D341Med (cell line): ENCODE measurements at regions not wholly inside any gene's neighbourhood (a gene's known extent, or its start where the extent isn't known, plus 50 kb on each side); places are given as distances from the start of the nearest gene placed in this dataset.

ENCODE experiments used
- DNase-seq: peaks from one replicate; pipeline ENCODE4 v3.0.0; 2012; ENCODE audit warnings: low spot score

DNA sequence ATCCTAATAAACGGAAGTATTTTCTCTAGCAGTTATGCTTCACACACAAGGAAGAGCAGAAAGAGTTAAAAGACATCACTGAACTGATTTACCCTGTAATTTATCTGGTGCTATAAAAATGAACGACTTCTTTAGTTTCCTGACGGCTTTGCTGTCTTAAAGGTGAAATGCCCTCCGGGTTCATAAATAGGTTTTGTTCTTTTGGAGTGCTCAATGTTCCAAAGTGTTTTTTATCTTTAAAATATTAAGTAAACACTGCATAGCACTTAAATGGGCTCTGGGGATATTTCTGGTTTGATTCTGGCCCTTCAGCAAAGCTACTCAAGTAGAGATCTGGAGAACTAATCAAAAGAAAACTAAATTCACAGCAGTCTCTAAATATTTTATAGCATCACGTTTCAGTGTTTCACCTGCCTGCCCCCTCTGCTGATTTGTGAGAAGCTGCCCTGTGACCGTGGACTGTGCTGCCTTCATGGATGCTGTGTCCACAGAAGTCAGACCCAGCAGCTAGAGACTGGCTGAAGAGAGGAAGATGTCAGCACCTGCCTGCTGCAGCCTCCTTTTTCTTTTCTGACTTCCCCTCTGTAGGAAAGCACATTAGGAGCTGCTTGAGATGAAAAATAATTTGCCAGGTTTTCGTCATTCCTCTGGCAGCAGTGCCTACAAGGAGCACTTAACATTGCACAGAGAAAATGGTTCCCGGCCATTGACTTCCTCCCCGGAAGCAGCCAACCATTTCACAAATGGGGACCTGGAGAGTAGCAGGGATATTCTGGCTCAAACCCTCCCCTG is 205.1 kb upstream of the FSCB start:
- DNase-seq = no peak

DNA sequence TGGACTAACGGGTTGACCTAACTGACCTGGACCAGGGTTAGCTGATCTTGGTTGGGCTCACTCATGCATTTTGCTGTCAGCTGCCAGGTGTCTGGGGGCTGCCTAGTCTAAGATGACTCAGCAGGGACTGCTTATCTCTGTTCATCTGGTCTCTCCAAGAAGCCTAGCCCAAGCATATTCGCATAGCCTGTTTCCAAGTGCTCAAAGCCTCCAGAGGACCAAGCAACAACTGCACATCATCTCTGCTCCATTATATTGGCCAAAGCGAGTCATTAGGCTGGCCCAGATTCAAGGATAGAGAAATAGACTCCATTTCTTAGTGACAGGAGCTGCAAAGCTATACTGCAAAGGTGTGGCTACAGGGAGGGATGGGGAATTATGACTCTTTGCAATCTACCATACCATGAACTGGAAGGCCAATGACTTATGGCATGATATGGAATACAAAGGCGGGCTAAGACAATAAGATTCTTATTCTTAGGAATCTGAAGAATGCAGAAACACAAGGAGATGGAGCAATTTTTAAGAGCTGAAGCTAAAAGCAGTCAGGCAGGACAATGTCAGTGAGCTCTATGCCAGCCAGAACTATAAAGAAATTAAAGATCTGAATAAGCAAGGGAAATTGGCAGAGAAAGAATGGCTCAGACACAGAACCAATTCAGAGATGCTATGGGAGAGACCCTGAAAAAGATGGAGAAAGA is 194.6 kb upstream of the FSCB start:
- DNase-seq = no peak

- DNase-seq = no peak
Observed at GRCh38 chr14:44700694-44701093, 193.6 kb upstream of the FSCB start.

DNA sequence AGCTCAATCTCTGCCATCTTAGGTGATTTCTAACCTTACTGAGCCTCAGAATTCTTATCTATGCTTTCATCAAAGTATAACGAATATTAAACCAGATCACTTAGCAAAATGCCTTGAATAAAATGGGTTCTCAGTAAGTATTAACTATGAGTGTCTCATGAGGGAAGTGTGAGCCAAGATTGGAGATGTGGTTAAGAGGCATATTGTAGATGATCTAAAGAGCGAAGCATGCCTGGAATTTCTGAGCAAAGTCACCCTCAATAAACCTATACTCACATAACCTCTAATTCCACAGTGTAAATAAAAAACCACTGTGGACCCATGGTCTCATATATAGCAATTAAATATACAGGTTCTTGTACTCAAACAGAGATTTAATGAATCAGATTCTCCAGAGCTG is 193.1 kb upstream of the FSCB start:
- no peak for DNase-seq

- no peak for DNase-seq
Observed at GRCh38 chr14:44699391-44699790, 192.3 kb upstream of the FSCB start.

GRCh38 chr14:44669496-44669895 is 162.4 kb upstream of the FSCB start:
- no peak for DNase-seq

DNA sequence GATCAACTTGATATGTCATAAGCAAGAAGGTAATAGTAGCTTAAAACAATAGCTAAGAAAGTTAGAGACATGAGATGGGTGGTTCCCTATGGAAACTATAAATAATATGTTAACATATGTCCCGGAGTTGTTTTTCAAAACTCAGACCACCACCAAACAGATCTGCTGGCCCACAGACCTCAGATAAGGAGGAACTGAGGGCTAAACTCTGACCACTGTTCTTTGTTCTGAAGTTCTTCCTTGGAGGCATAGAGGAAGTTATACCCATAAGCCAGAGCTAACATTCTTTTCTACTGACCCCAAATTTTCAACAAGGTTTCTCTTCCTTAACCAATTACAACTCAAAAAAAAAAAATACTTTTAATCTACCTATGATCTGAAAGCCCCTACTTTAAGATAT is 156.1 kb upstream of the FSCB start:
- no peak for DNase-seq

- no peak for DNase-seq
Observed at GRCh38 chr14:44662250-44662891, 155.3 kb upstream of the FSCB start.

GRCh38 chr14:44658389-44658696 is 151.3 kb upstream of the FSCB start:
- DNase-seq = no peak

DNA sequence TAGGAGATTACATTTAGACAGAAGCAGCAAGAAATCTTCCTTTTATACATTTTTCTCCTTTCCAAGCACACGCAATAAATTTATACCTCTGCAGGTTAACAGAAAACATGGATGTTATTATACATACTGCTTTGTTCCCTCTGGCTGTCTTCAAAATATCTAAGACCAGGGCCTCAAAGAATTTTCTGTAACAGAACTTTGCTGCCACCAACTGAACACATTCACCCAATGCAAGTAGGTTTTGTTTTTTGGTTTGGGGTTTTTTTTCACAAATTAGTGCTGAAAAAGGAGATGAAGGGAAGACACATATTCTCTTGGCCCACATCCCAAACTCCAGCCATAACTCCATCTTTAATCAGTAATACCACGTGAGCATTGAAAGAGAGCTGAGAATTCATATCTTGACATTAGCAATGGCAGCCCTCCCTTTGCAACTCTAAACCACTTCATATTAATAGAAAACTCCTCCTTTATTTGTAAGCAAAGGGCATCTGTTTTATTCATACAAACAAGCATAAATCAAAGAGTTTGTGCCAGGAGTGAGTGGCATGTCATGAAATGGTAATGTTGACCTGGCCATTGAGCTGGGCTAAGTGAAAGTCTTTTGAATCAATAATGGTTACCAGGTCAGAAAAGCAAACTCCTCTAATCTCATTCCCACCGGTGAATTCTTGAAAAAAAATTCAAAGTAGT is 150.8 kb upstream of the FSCB start:
- DNase-seq = peak; percentile 25

GRCh38 chr14:44657203-44657602 is 150.1 kb upstream of the FSCB start:
- DNase-seq = no peak

- DNase-seq = no peak
Observed at GRCh38 chr14:44654591-44654990, 147.5 kb upstream of the FSCB start.

DNA sequence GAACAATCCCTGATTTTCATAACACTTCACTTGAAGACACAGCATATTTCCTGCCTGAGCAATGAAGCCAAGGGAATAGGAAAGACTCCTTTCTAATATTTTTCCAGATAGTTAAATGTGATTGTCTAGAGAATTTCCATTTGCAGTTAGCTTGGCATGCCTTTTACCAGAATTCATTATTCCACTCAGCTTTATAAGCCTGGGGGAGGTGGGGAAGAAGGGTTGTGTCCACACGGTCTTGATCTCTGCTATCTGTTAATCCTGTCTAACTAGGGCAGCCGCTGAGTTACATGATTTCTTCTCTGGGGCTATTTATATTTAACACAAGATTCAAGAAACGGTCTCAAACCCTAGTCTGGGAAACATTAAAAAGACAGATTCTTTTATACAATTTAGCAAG is 146.6 kb upstream of the FSCB start:
- DNase-seq = no peak

DNA sequence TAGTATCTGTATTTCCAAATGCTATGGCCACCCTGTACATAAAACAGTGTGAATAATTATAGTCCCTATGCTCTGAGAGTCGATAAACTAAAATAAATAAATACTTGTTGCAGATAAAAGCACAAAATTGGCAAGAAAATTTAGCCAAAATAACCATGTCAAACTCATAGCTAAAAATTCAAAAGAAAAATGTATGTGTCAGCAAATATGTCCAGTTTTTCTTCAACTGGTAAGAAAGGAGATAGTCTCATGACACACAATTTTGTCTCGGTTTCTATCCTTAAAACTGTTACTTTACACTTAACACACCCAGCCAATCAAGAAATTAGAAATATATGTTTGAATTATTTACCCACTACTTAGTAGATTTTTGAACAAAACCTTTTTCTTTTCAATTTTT is 145.6 kb upstream of the FSCB start:
- no peak for DNase-seq

DNA sequence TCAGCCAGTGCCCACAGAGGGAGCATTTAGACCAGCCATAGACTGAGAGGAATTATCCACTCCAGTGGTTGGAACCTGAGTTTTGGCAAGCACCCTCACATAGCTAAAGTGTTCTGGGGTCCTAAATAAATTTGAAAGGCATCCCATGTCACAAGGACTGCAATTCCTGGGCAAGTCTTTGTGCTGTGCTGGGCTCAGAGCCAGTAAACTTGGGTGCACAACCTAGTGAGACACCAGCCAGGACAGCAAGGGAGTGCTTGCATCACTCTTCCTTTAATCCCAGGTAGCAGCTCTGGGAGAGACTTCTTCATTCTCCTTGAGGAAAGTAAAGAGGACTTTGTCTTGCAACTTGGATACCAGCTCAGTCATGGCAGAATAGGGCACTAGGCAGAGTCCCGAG is 142.0 kb upstream of the FSCB start:
- no peak for DNase-seq

GRCh38 chr14:44640416-44640815 is 133.3 kb upstream of the FSCB start:
- no peak for DNase-seq

DNA sequence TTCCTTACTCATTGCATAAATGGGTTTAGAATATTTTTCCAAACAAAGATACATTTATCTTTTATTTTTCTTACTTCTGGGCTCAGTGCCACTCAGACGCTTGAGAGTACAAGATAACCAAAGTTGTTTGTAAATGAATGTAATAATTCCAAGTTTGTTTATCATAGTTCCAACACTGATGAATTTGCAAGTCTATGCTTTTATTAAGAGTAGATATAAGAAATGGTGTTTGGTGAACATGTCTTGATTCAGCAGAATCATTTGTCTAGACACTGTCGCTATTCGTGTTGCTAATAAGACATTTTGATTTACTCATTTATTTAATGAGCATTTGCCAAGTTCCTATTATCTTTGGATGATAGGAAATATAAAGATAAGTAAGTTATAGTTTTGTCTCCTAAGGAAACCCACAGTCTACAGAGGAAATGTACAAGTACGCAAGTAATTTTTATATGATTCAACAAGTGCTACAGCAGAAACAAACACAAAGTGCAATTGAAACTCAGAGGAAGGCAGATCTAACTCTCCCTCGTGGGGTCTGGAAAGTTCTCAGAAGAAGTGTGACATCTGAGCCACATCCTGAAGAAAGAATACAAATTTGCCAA is 132.8 kb upstream of the FSCB start:
- no peak for DNase-seq

DNA sequence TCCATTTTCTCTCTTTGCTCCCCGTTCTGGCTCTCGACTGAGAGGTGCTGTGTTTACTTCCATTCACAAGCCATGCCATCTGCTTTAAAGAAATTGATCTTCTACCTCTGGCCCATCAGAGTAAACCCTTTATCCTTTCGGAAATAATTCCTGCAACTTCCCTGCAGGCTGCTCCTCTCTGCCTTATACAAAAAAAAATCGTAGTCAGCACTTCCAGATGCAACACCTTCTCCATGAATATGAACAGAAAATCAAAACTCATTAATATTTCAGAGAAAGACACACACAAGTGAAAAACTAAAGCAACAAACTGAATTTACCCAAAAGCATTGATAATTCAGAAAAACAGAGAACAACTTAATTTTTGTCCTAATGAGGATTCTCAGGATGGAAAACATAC is 127.6 kb upstream of the FSCB start:
- no peak for DNase-seq

GRCh38 chr14:44626423-44626822 is 119.3 kb upstream of the FSCB start:
- DNase-seq = no peak

- DNase-seq = no peak
Observed at GRCh38 chr14:44625098-44625497, 118.0 kb upstream of the FSCB start.

DNA sequence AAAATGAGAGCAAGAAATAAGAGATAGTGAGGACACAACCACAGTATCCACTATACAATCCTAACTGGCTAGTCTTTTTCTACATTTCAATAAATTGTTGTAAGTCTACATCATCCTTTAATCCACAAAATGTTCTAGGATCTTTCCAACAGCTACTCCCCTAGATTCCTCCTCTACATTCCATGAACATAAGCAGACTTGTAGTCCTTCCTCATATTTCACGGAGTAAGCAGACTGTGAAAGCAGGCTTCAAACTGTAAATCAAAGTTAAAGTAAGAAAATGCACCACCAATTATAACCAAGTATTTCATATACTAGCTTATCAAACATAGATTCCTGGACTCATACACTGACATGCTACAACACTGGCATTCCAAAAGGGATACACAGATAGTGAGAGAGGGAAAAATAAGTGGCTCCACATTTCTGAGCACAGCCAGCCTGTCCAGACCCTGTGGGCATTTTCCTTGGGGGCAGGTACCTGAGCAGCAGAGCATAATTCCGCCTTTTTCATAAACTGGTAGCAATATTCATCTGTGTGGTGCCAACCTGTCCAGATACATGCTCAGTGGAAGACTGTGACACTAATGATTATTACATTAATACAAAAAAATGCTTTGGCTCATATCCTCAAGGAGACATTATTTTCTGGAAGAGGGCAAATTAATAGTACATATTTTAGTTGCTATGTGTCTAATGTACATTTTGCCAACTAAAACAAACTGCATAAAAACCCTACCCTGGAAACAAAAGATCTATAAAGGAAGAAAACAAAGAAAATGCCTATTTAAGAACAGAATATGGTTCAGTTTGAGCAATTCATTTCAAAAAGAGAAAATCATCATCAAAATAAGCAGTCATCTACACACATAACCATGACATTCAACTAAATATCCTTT is 113.3 kb upstream of the FSCB start:
- DNase-seq = no peak
